GM18511 (cell line): ENCODE measurements at regions not wholly inside any gene's neighbourhood (a gene's known extent, or its start where the extent isn't known, plus 50 kb on each side); places are given as distances from the start of the nearest gene placed in this dataset.

Source experiments
- ATAC-seq: cut with Tn5 transposase; IDR thresholded peaks from one replicate; pipeline ENCODE4 v1.9.1; 2021; ENCODE audit warnings: mild to moderate bottlenecking, moderate library complexity; ENCODE audit not compliant: unreplicated experiment

- no peak for ATAC-seq
Measured at GRCh38 chr2:176597916-176598315, 328.7 kb downstream of the MTX2 start.

DNA sequence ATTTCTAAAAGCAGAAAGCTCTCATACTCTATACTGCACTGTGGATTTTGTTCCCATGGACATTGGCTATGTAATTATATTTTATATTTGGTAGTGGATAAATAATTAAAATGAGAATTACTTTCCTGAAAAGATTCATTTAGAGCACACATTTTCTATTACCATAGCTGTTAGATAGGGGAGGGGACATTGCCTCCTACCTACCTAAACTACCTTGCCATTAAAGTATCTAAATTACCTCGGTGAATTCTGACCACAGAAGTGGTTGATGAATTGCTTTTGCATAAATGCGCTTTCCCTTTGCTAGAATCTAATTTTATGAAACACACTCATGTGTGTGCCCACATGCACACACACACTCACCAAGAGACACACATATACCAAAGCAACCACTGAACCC lies 329.1 kb downstream of the MTX2 start:
- ATAC-seq: no peak

- ATAC-seq: no peak
Measured at GRCh38 chr2:176599796-176600485, 330.7 kb downstream of the MTX2 start.

- no peak for ATAC-seq
Measured at GRCh38 chr2:176601066-176601465, 331.8 kb downstream of the MTX2 start.

DNA sequence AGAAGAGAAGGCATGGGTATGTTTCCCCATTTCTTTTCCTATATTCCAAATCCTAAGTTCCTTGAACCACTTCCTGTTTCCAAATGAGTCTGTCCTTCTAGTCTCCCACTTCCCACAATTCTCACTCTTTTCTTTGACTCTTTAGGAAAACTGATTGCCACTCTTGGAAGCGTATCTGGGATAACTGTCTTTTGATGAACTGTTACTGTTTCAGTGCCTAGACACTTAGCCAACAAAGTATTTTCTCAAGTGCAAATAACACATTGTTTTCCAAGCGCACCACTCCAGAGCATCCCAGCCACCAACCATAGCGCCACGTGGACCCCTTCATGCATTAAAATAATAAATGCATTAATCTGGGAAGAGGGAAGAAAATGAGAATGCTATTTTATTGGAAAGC lies 342.8 kb downstream of the MTX2 start:
- no peak for ATAC-seq

DNA sequence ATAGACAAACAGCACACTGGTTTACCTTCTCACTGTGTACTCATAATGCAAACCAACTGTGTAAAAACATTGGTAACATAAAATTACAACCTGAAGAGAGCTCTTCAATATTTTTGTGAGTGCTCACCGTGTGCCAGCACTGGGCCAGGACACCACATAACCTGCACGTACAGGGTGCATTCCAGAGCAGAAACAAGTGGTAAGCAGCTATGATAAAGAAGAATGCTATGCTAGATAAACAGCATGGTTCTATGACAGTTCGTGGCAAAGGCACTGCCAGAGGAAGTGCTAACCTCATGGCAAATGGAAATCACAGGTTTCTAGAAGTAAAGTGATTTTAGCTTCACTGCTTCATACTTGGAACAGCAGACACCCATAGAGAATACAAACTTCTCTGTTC lies 343.5 kb downstream of the MTX2 start:
- ATAC-seq: no peak

DNA sequence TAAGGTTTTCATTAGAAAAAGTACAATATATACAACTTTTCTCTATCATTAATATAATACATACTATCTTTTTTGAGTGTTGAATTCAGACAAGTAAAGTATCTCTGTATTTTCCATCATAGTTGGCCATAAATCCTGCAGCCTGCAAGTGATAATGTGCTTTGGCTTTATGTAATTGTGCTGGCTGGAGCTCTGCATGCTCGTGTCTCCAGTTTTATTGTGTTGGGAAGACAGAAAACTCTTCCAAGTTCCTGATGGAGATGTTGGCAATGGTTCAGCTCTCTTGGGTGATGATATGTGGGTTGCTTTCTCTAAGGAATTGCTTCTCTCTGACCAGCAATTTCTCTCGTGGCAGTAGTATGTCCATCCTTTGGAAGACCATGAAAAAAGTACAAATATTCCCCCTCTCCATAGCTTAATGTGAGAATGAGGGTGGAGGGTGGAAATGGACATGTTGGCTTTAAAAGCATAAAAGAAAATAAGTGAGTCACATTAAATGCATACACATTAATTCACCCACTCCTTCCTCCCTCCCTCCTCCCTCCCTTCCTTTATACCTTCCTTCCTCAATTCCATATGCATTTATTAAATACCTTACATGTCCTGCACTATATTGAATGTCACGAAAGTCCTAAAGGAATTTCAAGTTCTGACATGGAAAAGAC lies 344.2 kb downstream of the MTX2 start:
- no peak for ATAC-seq

DNA sequence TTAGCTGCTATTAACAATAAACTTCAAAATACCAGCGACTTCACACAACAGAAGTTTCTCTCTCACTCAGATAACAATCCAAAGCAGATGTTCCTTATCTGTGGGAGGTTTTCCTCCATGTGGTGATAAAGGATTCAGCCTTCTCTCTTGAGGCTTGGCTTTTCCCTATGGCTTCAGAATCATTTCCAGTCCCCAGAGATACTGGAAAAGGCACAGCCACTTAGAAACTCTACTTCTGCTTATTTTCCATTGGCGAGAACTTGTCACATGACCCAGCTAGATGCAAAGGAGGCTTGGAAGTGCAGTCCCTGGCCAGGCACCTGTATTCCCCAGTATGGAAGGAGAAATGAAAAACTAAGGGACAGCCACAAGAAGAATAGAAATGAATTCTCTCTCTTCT lies 344.8 kb downstream of the MTX2 start:
- no peak for ATAC-seq

DNA sequence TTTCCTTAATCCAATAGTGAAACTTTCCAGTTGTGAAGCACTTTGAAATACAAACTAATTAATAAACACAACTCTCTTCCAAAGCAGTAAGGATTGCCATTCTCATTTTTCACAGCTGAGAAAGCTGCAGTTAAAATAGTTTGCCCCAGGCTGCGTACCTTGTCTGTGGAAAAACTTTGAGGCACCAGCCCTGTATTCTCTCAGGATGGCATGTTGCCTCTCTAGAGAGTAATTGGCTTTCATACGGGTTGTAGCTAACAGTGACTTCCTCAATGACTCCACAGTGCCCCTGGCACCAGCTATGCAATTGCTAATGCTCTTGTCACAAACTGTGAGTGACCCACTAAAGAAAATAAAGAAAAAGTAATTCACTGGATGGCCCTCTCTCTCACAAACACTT lies 345.7 kb downstream of the MTX2 start:
- ATAC-seq: no peak

- ATAC-seq: no peak
Measured at GRCh38 chr2:176619504-176619903, 350.3 kb downstream of the MTX2 start.

- ATAC-seq: no peak
Measured at GRCh38 chr2:176621350-176621749, 352.1 kb downstream of the MTX2 start.

GRCh38 chr2:176622792-176623191 lies 353.6 kb downstream of the MTX2 start:
- ATAC-seq: no peak

DNA sequence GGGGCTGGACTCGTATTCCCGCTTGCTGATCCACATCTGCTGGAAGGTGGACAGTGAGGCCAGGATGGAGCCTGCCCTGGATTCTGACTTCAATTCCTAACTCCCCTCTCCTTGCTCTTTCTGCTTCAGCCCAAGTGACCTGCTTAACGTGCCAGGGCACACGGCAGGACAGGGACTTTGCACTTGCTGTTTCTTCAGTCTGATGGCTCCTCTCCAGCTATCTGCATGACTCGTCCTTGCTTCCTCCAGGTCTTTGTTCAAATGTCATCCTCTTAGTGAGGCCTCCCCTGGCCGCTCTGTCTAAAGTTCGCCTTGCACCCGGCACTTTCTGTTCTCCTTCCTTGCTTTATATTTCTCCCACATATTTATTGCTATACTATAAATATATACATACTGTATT lies 357.6 kb downstream of the MTX2 start:
- no peak for ATAC-seq

DNA sequence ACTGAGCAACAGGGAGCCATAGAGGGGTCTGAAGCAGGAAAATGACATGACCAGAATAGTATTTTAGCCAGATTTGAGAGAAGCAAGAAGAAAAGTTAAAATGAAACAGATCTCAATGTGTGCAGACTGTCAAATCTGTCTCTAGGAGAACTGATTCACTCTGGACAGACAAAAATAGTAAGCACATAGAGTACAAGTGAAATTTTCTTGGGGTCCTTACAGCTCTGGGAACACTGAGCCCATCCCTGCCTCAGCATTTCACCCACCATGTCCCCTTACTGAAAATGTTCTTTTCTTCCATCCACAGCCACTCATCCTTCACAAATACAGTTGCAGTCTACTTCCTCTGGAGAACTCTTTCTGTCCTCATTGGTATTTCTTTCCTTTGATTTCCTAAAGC lies 359.2 kb downstream of the MTX2 start:
- no peak for ATAC-seq

DNA sequence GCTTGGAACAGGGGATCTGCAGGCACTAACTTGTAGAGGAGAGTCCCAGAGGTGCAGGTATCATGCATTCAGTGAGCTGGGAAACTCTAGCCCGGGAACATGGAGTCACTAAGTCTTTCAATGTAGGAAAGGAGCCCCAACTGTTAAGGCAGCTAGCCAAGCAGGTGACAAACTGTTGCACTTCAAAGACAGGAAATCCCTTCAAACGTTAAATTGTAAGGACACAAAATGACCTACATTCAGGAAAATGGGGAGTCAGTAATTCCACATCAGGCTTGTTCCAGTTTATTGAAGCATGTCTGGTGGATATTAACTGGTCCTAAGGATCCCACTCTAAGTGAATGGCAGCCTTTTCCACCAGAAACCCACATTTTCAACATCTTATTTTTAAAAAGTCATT lies 364.5 kb downstream of the MTX2 start:
- ATAC-seq: no peak

- ATAC-seq: no peak
Measured at GRCh38 chr2:176636401-176636800, 367.2 kb downstream of the MTX2 start.

DNA sequence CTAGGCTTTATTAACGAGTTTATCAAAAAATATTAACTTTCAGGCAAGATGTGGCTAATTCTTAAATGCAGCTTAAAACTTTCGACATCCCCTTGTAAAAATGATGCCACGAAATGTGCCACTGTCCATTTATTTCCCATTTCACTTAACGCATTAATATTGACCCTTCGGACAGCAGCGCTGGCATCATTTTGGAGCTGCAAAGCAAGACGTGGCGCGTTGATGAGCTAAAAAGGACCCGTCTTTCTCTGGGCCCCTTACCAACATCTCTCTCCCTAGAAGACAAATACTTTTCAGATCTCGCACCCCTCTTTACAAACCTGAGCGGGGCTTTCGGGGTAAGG lies 367.9 kb downstream of the MTX2 start:
- no peak for ATAC-seq

DNA sequence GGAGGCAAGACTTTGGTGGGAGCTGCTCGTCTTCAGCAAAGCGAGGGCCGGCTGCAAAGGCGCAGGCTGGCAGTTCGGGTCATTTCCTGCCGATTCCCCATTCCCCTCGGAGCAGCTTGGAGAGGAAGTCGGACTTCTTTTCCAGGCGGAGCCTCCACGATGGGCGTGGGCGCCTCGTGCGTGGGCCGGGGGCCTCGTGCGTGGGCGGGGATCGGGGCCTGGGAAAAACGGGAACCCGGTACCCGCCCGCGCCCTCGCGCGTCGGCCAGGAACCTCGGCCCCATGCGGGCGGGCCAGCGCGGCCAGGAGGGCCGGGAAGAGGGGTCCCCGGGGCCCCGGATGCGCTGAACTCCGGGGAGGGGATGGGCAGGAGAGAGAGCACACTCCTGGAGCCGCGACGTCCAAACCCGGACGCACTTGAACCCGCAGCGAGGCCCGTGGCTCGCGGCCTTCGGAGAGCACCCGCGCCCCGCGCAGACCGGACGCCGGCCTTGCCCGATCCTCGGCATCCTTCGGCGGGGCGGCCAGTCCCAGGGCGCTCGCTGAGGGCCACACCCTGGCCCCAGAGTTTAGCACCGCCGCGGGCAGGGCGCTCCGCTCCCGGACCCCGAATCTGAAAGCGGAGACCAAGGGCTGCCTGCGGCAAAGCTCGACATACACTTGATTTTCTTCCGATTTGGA lies 368.4 kb downstream of the MTX2 start:
- peak; percentile 35 for ATAC-seq

DNA sequence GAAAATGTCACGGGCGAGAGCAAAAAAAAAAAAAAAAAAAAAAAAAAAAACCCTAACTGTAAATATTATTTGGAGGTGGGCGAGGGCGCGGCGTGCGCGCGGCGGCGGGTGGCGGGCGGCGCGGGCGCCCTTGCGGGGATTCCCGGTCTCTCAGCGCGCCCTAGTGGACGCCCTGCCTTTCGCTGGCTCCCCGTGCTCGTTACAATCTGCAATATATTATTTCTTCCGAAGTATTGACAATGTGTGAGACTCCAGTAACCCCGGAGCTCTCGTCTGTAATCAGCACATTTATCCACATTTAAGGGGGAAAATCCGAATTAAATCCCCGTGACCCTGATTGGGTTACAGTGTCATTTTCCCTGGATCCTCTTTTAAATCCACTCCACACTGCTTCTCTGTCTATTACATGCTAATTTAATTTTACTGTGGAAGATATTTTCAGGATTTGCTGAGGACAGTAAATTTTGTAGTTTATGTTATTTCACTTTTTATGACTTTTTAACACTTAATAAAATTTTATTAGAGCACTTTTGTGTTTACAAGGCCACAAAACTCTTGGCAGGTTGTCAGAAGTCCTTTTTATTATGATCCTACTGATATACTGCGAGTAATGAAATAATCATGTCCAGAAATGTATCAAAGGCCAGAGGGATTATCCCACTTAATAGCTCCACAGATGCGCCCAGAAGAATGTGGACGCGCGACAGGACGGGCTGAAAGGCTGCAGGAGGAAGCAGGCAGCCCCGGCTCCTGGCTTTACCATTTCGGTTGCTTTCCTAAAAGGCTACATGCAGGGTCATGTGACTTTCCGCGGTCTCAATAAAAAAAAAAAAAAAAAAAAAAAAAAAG lies 369.1 kb downstream of the MTX2 start:
- peak; percentile 88 for ATAC-seq

- no peak for ATAC-seq
Measured at GRCh38 chr2:176639016-176639343, 369.7 kb downstream of the MTX2 start.

DNA sequence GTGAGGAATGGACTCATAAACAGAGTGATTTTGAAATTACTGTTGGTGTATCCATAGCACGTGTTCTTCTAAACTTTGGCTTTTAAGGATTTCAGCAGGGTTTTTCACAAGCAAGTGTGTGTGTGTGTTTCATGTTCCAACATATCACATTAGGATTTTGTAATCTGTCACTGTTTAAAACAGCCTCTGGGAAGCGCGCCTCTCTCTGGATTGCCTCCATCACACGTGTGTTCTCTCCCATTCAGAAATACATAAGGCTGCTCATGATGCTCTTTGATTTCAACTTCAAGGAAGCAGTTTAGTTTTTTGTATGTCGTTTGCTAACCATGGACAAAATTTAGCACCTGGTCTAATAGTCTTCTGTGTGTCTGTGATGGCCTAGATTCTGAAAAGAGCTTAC lies 370.4 kb downstream of the MTX2 start:
- no peak for ATAC-seq

GRCh38 chr2:176641436-176641835 lies 372.2 kb downstream of the MTX2 start:
- no peak for ATAC-seq
